ENCODE measurements at regions not wholly inside any gene's neighbourhood (a gene's known extent, or its start where the extent isn't known, plus 50 kb on each side); places are given as distances from the start of the nearest gene placed in this dataset.

DNA sequence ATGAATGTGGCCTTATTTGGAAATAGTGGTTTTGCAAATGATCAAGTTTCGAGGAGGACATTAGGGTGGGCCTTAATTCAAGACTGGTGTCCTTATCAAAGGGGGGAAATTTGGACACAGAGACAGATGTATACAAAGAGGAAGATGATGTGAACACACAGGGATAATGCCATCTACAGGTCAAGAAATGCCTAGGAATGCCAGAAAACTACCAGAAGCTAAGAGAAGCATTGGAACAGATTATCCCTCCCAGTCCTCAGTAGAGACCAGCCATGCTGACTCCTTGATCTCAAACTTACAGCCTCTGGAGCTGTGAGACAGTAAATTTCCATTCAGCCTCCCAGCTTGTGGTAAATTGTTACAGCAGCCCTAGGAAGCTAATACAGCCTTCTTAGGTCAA, 151.4 kb downstream of the PTGER3 start:
- TF ChIP-seq, protein P1, sequence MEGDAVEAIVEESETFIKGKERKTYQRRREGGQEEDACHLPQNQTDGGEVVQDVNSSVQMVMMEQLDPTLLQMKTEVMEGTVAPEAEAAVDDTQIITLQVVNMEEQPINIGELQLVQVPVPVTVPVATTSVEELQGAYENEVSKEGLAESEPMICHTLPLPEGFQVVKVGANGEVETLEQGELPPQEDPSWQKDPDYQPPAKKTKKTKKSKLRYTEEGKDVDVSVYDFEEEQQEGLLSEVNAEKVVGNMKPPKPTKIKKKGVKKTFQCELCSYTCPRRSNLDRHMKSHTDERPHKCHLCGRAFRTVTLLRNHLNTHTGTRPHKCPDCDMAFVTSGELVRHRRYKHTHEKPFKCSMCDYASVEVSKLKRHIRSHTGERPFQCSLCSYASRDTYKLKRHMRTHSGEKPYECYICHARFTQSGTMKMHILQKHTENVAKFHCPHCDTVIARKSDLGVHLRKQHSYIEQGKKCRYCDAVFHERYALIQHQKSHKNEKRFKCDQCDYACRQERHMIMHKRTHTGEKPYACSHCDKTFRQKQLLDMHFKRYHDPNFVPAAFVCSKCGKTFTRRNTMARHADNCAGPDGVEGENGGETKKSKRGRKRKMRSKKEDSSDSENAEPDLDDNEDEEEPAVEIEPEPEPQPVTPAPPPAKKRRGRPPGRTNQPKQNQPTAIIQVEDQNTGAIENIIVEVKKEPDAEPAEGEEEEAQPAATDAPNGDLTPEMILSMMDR (conservative IDR thresholded peaks at IDR 0.05; ENCODE audit: control insufficient read depth, insufficient read depth, low read depth, low read length) = peak; percentile 35
- DNase-seq (ENCODE audit: low read depth) = peak; percentile 23
- H3K4me3 ChIP-seq (ENCODE audit: control insufficient read depth, low read depth, low read length) = no peak overlapping the region

DNA sequence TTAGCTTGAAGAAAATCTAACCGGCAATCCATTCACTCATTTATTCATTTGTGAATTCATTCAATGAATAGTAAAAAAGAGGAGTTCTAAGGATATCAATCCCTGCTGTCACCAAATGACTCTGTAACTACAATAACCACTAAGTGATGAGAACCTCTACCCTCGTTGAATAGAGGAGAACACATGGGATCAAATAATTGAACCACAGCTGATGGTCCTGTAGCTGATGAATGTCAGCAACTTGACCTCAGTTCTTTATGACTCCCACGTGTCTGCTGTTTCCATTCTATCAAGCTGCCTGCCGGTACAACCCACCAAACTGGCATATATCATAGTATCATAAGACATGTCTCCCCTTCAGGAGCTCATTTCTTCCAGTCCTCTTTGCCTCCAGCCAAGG, 150.3 kb downstream of the PTGER3 start:
- H3K4me3 ChIP-seq (ENCODE audit: control insufficient read depth, low read depth, low read length) = no peak overlapping the region
- TF ChIP-seq, protein P1 (conservative IDR thresholded peaks at IDR 0.05; ENCODE audit: control insufficient read depth, insufficient read depth, low read depth, low read length) = no peak
- DNase-seq (ENCODE audit: low read depth) = no peak

DNA sequence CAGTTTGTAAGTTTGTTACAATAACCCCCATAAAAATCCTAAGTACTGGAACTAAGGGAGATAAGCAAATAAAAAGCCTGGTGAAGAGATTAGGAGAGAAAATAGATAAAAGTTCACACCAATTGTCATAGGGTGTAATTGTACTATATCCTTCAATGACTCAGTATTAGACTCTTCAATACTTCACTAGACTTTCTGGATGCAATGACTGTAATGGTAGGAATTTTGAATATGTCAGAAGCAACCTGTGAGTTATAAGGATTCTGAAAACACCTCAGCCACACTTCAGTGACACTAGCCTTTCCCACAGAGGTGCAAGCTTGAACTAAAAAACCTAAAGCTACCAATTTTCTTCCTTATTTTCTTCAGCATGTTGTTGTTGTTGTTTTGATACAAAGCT, 147.9 kb downstream of the PTGER3 start:
- no peak overlapping the region for H3K4me3 ChIP-seq (ENCODE audit: control insufficient read depth, low read depth, low read length)
- TF ChIP-seq, protein P1 (conservative IDR thresholded peaks at IDR 0.05; ENCODE audit: control insufficient read depth, insufficient read depth, low read depth, low read length) = no peak
- no peak for DNase-seq (ENCODE audit: low read depth)

DNA sequence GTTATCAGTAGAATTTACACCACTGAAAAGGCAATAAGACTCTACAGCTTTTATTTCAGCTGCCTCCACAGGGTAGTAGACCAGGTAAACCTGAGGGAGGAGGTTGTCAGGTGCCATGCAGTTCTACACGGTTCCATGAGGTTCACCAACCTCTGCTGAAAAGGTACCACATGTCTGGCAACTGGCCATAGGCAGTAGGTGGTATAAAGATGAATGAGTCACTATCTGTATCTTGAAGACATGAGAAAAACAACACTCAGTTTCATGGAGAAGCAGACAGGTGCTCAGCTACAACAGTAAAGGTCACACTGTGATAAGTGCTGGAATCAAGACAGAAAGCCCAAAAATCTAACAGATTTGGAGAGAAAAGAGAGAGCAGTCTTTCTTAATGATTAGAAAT, 145.4 kb downstream of the PTGER3 start:
- TF ChIP-seq, protein P1 (conservative IDR thresholded peaks at IDR 0.05; ENCODE audit: control insufficient read depth, insufficient read depth, low read depth, low read length) = no peak
- H3K4me3 ChIP-seq (ENCODE audit: control insufficient read depth, low read depth, low read length) = no peak overlapping the region
- no peak for DNase-seq (ENCODE audit: low read depth)

DNA sequence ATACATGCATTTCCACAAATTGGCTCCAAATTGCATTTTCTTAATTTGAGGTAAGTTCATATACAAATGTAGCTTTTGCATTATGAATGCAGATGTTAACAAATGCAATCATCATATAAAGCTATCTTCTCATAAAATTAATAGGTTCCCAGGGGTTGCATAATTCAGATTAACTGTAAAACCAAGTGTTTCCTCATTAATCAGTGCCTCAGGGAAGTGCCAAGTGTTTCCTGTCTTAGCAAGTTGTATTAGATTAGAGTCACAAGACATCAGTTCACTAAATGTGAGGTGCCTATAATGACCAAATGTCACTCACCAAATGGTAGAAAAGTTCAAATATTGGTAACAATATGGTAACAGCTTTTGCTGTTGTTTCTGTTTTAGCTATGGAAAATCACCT, 140.8 kb downstream of the PTGER3 start:
- H3K4me3 ChIP-seq (ENCODE audit: control insufficient read depth, low read depth, low read length) = no peak overlapping the region
- TF ChIP-seq, protein P1 (conservative IDR thresholded peaks at IDR 0.05; ENCODE audit: control insufficient read depth, insufficient read depth, low read depth, low read length) = no peak
- no peak for DNase-seq (ENCODE audit: low read depth)

DNA sequence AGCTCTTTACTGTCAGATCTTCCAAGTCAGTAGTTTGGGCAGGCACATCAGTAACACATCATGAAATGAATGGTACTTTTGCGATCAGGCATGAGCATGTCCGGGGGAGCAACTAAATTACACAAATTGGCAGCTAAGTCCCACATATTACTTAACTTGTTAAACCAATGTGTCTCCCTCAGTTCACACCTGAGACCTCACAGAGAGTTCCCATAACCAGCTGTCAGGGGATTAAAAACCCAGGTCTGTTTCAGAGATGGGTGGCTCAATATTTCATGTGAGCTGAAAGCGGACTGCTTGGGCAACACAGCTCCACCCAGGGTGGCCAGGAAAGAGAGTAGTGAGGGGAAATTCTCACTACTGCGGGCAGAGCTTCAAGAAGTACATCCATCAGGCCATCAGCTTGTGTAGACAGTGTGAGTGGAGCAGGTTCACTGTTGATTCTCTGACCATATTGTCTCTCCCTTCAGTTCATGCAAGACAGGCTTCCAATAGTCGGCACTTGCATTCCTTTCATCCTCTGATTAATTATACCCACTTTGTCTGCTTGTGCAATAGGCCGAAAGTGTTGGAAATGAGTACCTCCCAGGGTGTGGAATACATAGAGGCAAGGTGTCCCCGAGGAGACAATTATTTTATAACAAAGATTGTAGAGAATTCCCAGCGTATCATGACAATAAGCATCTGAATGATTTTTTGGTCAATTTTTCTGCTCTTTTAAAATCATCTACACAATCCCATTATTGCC, 139.9 kb downstream of the PTGER3 start:
- TF ChIP-seq, protein P1 (conservative IDR thresholded peaks at IDR 0.05; ENCODE audit: control insufficient read depth, insufficient read depth, low read depth, low read length) = no peak

More for the DNA sequence above, 139.9 kb downstream of the PTGER3 start:
- no peak for DNase-seq (ENCODE audit: low read depth)
- H3K4me3 ChIP-seq (ENCODE audit: control insufficient read depth, low read depth, low read length) = no peak overlapping the region
